HCT116 (cell line): ENCODE measurements at regions not wholly inside any gene's neighbourhood (a gene's known extent, or its start where the extent isn't known, plus 50 kb on each side); places are given as distances from the start of the nearest gene placed in this dataset.

Source experiments
- ATAC-seq: fragments of 200-7000 bp; cut with Tn5 transposase; 2 replicates; pipeline ENCODE4 v1.9.1; 2020; ENCODE audit warnings: mild to moderate bottlenecking, moderate library complexity
- BruUV-seq: library from RNA; stranded (reverse); fragments of 400-500 nt; replicated peaks from 2 replicates; lab custom pipeline; 2021; lab: Mats Ljungman, UMichigan
- CTCF ChIA-PET: fragments of 300-600 bp; sonication (Branson Sonifier 250); formaldehyde crosslinking; loops from one replicate; lab custom pipeline; 2021; ENCODE audit warnings: antibody characterized with exemption; lab: Charles Lee
- POLR2A ChIA-PET: fragments of 300-600, 350-600 bp; sonication (Branson Sonifier 250); formaldehyde crosslinking; loops from one replicate; lab custom pipeline; 2021; ENCODE audit warnings: antibody characterized with exemption; lab: Charles Lee
- RAD21 ChIA-PET, 2 experiments: fragments of 300-600 bp; sonication (Branson Sonifier 250); formaldehyde crosslinking; loops; one replicate each; lab custom pipeline; 2023; ENCODE audit warnings: low total read pairs in 2 of 2; ENCODE audit not compliant: uncharacterized antibody in 2 of 2, unreplicated experiment in 2 of 2, low non-redundant PET in 1 of 2; lab: Charles Lee
- DNase-seq: peaks from one replicate; pipeline ENCODE4 v3.0.0-alpha.2; 2010; ENCODE audit warnings: low read depth, low spot score
- H2AFZ ChIP-seq: fragments of 200-600 bp; shearing (Covaris generic), sonication (generic); 2 replicates; pipeline ENCODE4 v1.6.1; 2017; ENCODE audit warnings: low read depth, mixed run types, mixed read lengths, antibody characterized with exemption, low read length; ENCODE audit not compliant: poor library complexity, severe bottlenecking
- H3K27ac ChIP-seq: 2 replicates; pipeline ENCODE4 v1.5.1; 2012; ENCODE audit warnings: low read depth, low read length
- H3K27me3 ChIP-seq: fragments of 200-600 bp; sonication (generic); 2 replicates; pipeline ENCODE4 v1.6.1; 2016; ENCODE audit warnings: mixed run types, low read length, mixed read lengths; ENCODE audit not compliant: insufficient read depth
- H3K36me3 ChIP-seq, 2 experiments: fragments of 200-500 bp in 1 of 2; fragments of 200-600 bp in 1 of 2; sonication (Bioruptor generic) in 1 of 2; sonication (generic) in 1 of 2; 2 replicates each; pipeline versions ENCODE4 v1.5.1 to v1.6.1; 2014 to 2016; ENCODE audit warnings: low read length in 2 of 2, inconsistent platforms in 1 of 2, mixed read lengths in 1 of 2, mixed run types in 1 of 2; ENCODE audit not compliant: insufficient read depth in 2 of 2, control insufficient read depth in 1 of 2
- H3K4me1 ChIP-seq, 2 experiments: fragments of 200-600 bp in 1 of 2; sonication (generic) in 1 of 2; 2 replicates each; pipeline versions ENCODE4 v1.5.1 to v1.6.1; 2012 to 2017; ENCODE audit warnings: low read length in 2 of 2, inconsistent platforms in 1 of 2, mild to moderate bottlenecking in 1 of 2, mixed read lengths in 1 of 2, mixed run types in 1 of 2, moderate library complexity in 1 of 2; ENCODE audit not compliant: insufficient read depth in 2 of 2, control insufficient read depth in 1 of 2
- H3K4me2 ChIP-seq: fragments of 200-600 bp; sonication (generic); 2 replicates; pipeline ENCODE4 v1.6.1; 2017; ENCODE audit warnings: mixed run types, low read length, mixed read lengths
- H3K4me3 ChIP-seq, 2 experiments: fragments of 200-600 bp in 1 of 2; sonication (generic) in 1 of 2; replicated peaks in 1 of 2; 2 replicates each; pipeline ENCODE4 v1.5.1; 2011 to 2016; ENCODE audit warnings: low read length in 2 of 2, control low read depth in 1 of 2, low read depth in 1 of 2, mild to moderate bottlenecking in 1 of 2, mixed read lengths in 1 of 2, mixed run types in 1 of 2
- H3K79me2 ChIP-seq: fragments of 200-600 bp; sonication (generic); 2 replicates; pipeline ENCODE4 v1.6.1; 2017; ENCODE audit warnings: mild to moderate bottlenecking, mixed run types, low read length, moderate library complexity, mixed read lengths; ENCODE audit not compliant: insufficient read depth
- H3K9ac ChIP-seq: fragments of 200-600 bp; sonication (generic); 2 replicates; pipeline ENCODE4 v1.6.1; 2016; ENCODE audit warnings: low read length, mixed read lengths
- H3K9me2 ChIP-seq: fragments of 200-600 bp; sonication (generic), shearing (Covaris generic); 2 replicates; pipeline ENCODE4 v1.6.1; 2017; ENCODE audit warnings: mixed run types, mild to moderate bottlenecking, moderate library complexity; ENCODE audit not compliant: insufficient read depth
- H3K9me3 ChIP-seq, 2 experiments: fragments of 200-500 bp in 1 of 2; fragments of 200-600 bp in 1 of 2; sonication (Bioruptor generic) in 1 of 2; sonication (generic) in 1 of 2; 2 replicates each; pipeline ENCODE4 v1.6.1; 2014 to 2017; ENCODE audit warnings: low read length in 2 of 2, mixed read lengths in 2 of 2, inconsistent platforms in 1 of 2, low read depth in 1 of 2, mild to moderate bottlenecking in 1 of 2, mixed run types in 1 of 2, moderate library complexity in 1 of 2; ENCODE audit not compliant: control insufficient read depth in 1 of 2, insufficient read depth in 1 of 2
- H4K20me1 ChIP-seq: fragments of 200-600 bp; sonication (generic), shearing (Covaris generic); 2 replicates; pipeline ENCODE4 v1.6.1; 2017; ENCODE audit warnings: mixed run types, mild to moderate bottlenecking, moderate library complexity; ENCODE audit not compliant: insufficient read depth
- CBX3 ChIP-seq: IDR thresholded peaks from 2 replicates; pipeline ENCODE4 v1.6.1; 2012; ENCODE audit warnings: low read depth
- CEBPB ChIP-seq: IDR thresholded peaks from 2 replicates; pipeline ENCODE4 v1.6.1; 2012; ENCODE audit warnings: low read depth
- EGR1 ChIP-seq: IDR thresholded peaks from 2 replicates; pipeline ENCODE4 v1.6.1; 2012; ENCODE audit warnings: low read depth
- ELF1 ChIP-seq: IDR thresholded peaks from 2 replicates; pipeline ENCODE4 v1.6.1; 2012; ENCODE audit warnings: low read depth, borderline replicate concordance
- EZH2 ChIP-seq: fragments of 200-600 bp; sonication (generic); IDR thresholded peaks from 2 replicates; pipeline ENCODE4 v1.6.1; 2017; ENCODE audit warnings: antibody characterized with exemption, mixed run types
- FOSL1 ChIP-seq: IDR thresholded peaks from 2 replicates; pipeline ENCODE4 v1.6.1; 2012; ENCODE audit warnings: low read depth
- POLR2A ChIP-seq: IDR thresholded peaks from 2 replicates; pipeline ENCODE4 v1.7.0; 2011; ENCODE audit warnings: borderline replicate concordance; ENCODE audit not compliant: insufficient read depth, insufficient read length; ENCODE audit errors: extremely low read depth
- POLR2AphosphoS5 ChIP-seq: IDR thresholded peaks from 2 replicates; pipeline ENCODE4 v1.6.1; 2011; ENCODE audit warnings: mild to moderate bottlenecking, low read depth, low read length, moderate library complexity
- RAD21 ChIP-seq: IDR thresholded peaks from 2 replicates; pipeline ENCODE4 v1.6.1; 2012; ENCODE audit warnings: low read depth, mild to moderate bottlenecking
- SIN3A ChIP-seq: IDR thresholded peaks from 2 replicates; pipeline ENCODE4 v1.6.1; 2012; ENCODE audit warnings: low read depth
- SP1 ChIP-seq: IDR thresholded peaks from 2 replicates; pipeline ENCODE4 v1.6.1; 2012; ENCODE audit warnings: low read depth
- TCF7L2 ChIP-seq: IDR thresholded peaks from 2 replicates; pipeline ENCODE4 v1.7.0; 2011; ENCODE audit warnings: borderline replicate concordance, inconsistent platforms; ENCODE audit not compliant: insufficient read depth, insufficient read length; ENCODE audit errors: extremely low read depth
- YY1 ChIP-seq: IDR thresholded peaks from 2 replicates; pipeline ENCODE4 v1.6.1; 2011; ENCODE audit warnings: low read length, low read depth, moderate library complexity, mild to moderate bottlenecking; ENCODE audit not compliant: insufficient replicate concordance; ENCODE audit errors: extremely low read depth
- intact Hi-C: fragments of 100-400 bp; cut with micrococcal nuclease; formaldehyde crosslinking; loops from 2 replicates; pipeline ENCODE4 v1.10.0; 2022
- TF ChIP-seq, protein P1 (sequence below), 3 experiments: fragments of 200-600 bp in 1 of 3; sonication (generic) in 1 of 3; IDR thresholded peaks in 2 of 3; conservative IDR thresholded peaks in 1 of 3; 2 replicates each; pipeline ENCODE4 v1.5.1; 2012 to 2017; ENCODE audit warnings: low read depth in 2 of 3, low read length in 2 of 3, antibody characterized with exemption in 1 of 3, borderline replicate concordance in 1 of 3, control low read depth in 1 of 3, mild to moderate bottlenecking in 1 of 3, mixed read lengths in 1 of 3, mixed run types in 1 of 3, moderate library complexity in 1 of 3; ENCODE audit not compliant: insufficient read depth in 1 of 3
- TF ChIP-seq, protein P2 (sequence below): IDR thresholded peaks from 2 replicates; pipeline ENCODE4 v1.6.1; 2011; ENCODE audit warnings: mild to moderate bottlenecking, low read length, moderate library complexity; ENCODE audit not compliant: insufficient replicate concordance; ENCODE audit errors: extremely low read depth
- TF ChIP-seq, protein P3 (sequence below): IDR thresholded peaks from 2 replicates; pipeline ENCODE4 v1.6.1; 2012; ENCODE audit warnings: low read depth
- TF ChIP-seq, protein P4 (sequence below): IDR thresholded peaks from 2 replicates; pipeline ENCODE4 v1.6.1; 2012
- TF ChIP-seq, protein P5 (sequence below): IDR thresholded peaks from 2 replicates; pipeline ENCODE4 v1.6.1; 2012

DNA sequence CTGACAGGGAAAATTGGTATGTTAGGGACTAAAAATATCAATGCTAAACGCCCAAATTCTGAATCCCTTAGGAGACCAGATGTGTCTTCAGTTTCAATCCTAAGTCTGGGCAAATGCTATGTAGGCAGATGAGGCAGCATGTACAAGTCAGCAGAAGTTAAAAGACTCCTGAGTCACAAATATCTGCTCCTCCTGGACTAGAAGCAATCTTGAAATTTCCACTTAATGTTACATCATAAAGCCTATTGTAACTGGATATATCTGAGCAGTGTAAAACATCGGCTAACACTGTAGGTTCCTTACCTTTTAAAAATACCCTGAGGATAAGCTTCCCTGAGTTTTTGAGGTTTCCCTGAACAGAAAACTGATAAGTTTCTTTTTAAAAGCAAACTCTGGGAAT is 1087.6 kb upstream of the PIK3C3 start:
- no peak overlapping the region for H3K4me3 ChIP-seq

More for the DNA sequence above, 1087.6 kb upstream of the PIK3C3 start:
- no peak for ATAC-seq
- Histone ChIP-seq H3K4me2 (no peak overlapping the region), H3K27ac (no peak overlapping the region), H3K9me2 (no peaks in the 10 kb centered on the region), H2AFZ (no peak overlapping the region), H3K36me3 (no peaks in the 10 kb centered on the region), H3K27me3 (no peaks in the 10 kb centered on the region), H3K9me3 (peaks cover 4 to 35% of the 10 kb centered on the region in 2 experiments; a peak in 2 of 4 replicates), H3K79me2 (no peaks in the 10 kb centered on the region), H4K20me1 (no peaks in the 10 kb centered on the region), H3K9ac (no peak overlapping the region), H3K4me1 (no peaks in the 10 kb centered on the region)
- TF ChIP-seq, protein P1, sequence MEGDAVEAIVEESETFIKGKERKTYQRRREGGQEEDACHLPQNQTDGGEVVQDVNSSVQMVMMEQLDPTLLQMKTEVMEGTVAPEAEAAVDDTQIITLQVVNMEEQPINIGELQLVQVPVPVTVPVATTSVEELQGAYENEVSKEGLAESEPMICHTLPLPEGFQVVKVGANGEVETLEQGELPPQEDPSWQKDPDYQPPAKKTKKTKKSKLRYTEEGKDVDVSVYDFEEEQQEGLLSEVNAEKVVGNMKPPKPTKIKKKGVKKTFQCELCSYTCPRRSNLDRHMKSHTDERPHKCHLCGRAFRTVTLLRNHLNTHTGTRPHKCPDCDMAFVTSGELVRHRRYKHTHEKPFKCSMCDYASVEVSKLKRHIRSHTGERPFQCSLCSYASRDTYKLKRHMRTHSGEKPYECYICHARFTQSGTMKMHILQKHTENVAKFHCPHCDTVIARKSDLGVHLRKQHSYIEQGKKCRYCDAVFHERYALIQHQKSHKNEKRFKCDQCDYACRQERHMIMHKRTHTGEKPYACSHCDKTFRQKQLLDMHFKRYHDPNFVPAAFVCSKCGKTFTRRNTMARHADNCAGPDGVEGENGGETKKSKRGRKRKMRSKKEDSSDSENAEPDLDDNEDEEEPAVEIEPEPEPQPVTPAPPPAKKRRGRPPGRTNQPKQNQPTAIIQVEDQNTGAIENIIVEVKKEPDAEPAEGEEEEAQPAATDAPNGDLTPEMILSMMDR (IDR thresholded peaks at IDR 0.05 in 2 of 3, conservative IDR thresholded peaks at IDR 0.05 in 1 of 3; ENCODE audit: borderline replicate concordance in 1 of 3, insufficient read depth in 1 of 3, low read depth in 2 of 3, low read length in 2 of 3): no peak
- TF ChIP-seq, protein P2, sequence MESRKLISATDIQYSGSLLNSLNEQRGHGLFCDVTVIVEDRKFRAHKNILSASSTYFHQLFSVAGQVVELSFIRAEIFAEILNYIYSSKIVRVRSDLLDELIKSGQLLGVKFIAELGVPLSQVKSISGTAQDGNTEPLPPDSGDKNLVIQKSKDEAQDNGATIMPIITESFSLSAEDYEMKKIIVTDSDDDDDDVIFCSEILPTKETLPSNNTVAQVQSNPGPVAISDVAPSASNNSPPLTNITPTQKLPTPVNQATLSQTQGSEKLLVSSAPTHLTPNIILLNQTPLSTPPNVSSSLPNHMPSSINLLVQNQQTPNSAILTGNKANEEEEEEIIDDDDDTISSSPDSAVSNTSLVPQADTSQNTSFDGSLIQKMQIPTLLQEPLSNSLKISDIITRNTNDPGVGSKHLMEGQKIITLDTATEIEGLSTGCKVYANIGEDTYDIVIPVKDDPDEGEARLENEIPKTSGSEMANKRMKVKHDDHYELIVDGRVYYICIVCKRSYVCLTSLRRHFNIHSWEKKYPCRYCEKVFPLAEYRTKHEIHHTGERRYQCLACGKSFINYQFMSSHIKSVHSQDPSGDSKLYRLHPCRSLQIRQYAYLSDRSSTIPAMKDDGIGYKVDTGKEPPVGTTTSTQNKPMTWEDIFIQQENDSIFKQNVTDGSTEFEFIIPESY: no peak
- TF ChIP-seq FOSL1 (no peak), ELF1 (no peak), YY1 (no peak), EZH2 (no peak), SIN3A (no peak), CBX3 (no peak), EGR1 (no peak), TCF7L2 (no peak), POLR2AphosphoS5 (no peak), POLR2A (no peak), CEBPB (no peak), RAD21 (no peak), SP1 (no peak)
- TF ChIP-seq, protein P3, sequence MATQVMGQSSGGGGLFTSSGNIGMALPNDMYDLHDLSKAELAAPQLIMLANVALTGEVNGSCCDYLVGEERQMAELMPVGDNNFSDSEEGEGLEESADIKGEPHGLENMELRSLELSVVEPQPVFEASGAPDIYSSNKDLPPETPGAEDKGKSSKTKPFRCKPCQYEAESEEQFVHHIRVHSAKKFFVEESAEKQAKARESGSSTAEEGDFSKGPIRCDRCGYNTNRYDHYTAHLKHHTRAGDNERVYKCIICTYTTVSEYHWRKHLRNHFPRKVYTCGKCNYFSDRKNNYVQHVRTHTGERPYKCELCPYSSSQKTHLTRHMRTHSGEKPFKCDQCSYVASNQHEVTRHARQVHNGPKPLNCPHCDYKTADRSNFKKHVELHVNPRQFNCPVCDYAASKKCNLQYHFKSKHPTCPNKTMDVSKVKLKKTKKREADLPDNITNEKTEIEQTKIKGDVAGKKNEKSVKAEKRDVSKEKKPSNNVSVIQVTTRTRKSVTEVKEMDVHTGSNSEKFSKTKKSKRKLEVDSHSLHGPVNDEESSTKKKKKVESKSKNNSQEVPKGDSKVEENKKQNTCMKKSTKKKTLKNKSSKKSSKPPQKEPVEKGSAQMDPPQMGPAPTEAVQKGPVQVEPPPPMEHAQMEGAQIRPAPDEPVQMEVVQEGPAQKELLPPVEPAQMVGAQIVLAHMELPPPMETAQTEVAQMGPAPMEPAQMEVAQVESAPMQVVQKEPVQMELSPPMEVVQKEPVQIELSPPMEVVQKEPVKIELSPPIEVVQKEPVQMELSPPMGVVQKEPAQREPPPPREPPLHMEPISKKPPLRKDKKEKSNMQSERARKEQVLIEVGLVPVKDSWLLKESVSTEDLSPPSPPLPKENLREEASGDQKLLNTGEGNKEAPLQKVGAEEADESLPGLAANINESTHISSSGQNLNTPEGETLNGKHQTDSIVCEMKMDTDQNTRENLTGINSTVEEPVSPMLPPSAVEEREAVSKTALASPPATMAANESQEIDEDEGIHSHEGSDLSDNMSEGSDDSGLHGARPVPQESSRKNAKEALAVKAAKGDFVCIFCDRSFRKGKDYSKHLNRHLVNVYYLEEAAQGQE: no peak
- TF ChIP-seq, protein P4, sequence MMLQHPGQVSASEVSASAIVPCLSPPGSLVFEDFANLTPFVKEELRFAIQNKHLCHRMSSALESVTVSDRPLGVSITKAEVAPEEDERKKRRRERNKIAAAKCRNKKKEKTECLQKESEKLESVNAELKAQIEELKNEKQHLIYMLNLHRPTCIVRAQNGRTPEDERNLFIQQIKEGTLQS: no peak
- TF ChIP-seq, protein P5, sequence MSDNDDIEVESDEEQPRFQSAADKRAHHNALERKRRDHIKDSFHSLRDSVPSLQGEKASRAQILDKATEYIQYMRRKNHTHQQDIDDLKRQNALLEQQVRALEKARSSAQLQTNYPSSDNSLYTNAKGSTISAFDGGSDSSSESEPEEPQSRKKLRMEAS: no peak
- CTCF ChIA-PET: no interaction called here
- intact Hi-C loops: no loop called here
- no peak for DNase-seq
- POLR2A ChIA-PET: no interaction called here
- BruUV-seq: no TSS peak
- RAD21 ChIA-PET: no interaction called here
